Esophagus muscularis mucosa (tissue), 3 donors: ENCODE measurements at regions not wholly inside any gene's neighbourhood (a gene's known extent, or its start where the extent isn't known, plus 50 kb on each side); places are given as distances from the start of the nearest gene placed in this dataset.

ENCODE experiments used
- CTCF ChIP-seq, 3 experiments: fragments of 200-600 bp in 2 of 3; fragments of 450-650 bp in 1 of 3; sonication (generic) in 2 of 3; IDR thresholded peaks; one replicate each; pipeline ENCODE4 v1.5.1; 2017 to 2019; ENCODE audit warnings: antibody characterized with exemption in 3 of 3, mild to moderate bottlenecking in 2 of 3, moderate library complexity in 1 of 3
- POLR2A ChIP-seq: fragments of 450-650 bp; IDR thresholded peaks from one replicate; pipeline ENCODE4 v1.6.1; 2017; ENCODE audit warnings: antibody characterized with exemption, moderate library complexity, mild to moderate bottlenecking, low read depth
- POLR2AphosphoS5 ChIP-seq, 2 donors: sonication (generic); formaldehyde crosslinking; IDR thresholded peaks; one replicate each; pipeline ENCODE4 v1.6.1; 2017; ENCODE audit warnings: antibody characterized with exemption in 2 of 2

- TF ChIP-seq POLR2AphosphoS5 (IDR thresholded peaks at IDR 0.05): no peak
- no peak for TF ChIP-seq CTCF (IDR thresholded peaks at IDR 0.05)
- TF ChIP-seq POLR2A: no peak
These were observed 143.6 kb upstream of the SPACA1 start for GRCh38 chr6:87904011-87904410.
